GM12801 (cell line): ENCODE measurements at regions not wholly inside any gene's neighbourhood (a gene's known extent, or its start where the extent isn't known, plus 50 kb on each side); places are given as distances from the start of the nearest gene placed in this dataset.

Source experiments
- TF ChIP-seq, protein P1 (sequence below): IDR thresholded peaks from one replicate; pipeline ENCODE4 v1.5.1; 2011; ENCODE audit warnings: control low read depth; ENCODE audit not compliant: insufficient read length; ENCODE audit errors: extremely low read depth

DNA sequence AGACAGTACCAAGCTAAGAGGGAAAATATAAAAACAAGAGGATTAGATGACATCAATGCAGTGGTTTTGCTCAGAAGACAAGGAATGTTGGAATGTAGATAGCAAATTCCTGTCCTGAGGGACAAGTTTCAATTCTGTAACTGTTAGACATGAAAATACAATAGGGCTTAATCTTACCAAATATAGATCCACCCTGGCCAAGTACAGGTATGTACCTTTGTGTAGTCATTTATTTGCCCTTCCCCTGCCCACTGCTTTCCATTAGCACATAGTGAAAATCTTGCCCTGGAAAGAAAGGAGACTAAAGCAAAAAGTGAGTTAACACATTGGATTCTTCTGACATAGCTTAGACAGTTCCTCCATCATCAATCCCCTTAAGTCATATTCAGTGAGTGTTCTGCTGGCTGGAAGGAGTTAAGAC lies 389.0 kb upstream of the THBS1 start:
- TF ChIP-seq, protein P1, sequence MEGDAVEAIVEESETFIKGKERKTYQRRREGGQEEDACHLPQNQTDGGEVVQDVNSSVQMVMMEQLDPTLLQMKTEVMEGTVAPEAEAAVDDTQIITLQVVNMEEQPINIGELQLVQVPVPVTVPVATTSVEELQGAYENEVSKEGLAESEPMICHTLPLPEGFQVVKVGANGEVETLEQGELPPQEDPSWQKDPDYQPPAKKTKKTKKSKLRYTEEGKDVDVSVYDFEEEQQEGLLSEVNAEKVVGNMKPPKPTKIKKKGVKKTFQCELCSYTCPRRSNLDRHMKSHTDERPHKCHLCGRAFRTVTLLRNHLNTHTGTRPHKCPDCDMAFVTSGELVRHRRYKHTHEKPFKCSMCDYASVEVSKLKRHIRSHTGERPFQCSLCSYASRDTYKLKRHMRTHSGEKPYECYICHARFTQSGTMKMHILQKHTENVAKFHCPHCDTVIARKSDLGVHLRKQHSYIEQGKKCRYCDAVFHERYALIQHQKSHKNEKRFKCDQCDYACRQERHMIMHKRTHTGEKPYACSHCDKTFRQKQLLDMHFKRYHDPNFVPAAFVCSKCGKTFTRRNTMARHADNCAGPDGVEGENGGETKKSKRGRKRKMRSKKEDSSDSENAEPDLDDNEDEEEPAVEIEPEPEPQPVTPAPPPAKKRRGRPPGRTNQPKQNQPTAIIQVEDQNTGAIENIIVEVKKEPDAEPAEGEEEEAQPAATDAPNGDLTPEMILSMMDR = no peak

DNA sequence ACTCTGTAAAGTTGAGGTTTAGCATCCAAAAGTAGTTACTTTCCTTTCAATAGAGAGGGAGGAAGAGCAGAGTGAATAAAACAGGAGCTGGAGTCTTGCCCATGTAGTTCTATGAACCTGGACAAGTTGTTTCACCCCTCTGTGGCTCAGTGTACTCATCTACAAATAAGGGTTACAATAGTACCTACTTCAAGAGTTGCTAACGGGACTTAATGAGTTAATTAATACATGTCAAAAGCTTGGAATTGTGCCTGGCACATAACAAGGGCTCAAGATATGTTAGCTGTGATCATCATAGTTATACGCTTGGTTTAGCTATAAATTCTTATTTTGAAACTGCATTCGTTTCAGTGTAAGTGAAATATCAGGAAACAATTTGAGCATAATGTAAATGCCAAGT lies 388.5 kb upstream of the THBS1 start:
- TF ChIP-seq, protein P1 = no peak

DNA sequence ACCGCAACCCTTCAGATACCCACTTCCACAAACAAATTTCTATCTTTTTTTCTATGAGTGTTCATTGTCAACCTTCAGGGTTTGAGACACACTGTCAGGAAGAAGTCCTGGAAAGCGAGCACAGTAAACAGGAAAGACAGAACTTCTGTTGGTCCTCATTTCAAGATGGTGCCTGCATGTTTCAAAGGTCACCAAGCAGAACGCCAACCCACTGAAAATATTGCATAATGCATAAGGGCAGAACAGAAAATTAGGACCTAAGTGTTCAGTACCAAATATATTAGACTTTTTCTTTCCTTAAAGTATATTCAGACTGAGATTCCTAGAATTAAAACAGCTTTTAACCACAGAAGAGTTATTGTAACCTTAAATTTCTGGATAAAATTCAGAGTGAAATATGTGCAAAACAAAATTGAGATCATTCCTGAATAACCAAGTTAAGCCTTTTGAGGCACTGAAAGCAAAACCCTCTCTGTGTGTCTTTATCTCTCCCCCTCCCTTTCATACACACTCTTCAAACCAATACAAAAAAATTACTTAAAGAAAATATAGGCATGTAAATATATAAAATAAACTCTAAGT lies 387.8 kb upstream of the THBS1 start:
- TF ChIP-seq, protein P1 = no peak

DNA sequence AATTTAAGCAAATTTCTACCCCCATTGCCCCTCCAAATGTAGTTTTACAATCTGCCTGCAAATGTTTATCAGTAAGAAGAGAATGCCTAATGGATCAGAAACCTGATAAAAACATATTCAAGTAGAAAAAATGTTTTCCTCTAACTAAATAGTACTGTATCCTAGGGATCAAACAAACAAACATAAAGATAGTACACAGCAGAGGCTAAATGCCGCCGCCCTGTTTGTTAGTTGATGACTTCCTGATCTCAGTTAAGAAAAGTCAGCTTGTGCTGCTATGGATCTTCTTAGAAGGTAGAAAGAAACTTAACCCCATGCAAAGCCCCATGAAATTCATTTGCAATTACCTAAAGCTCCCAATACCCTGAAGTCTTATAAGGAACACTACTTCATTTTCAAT lies 387.3 kb upstream of the THBS1 start:
- TF ChIP-seq, protein P1 = no peak

DNA sequence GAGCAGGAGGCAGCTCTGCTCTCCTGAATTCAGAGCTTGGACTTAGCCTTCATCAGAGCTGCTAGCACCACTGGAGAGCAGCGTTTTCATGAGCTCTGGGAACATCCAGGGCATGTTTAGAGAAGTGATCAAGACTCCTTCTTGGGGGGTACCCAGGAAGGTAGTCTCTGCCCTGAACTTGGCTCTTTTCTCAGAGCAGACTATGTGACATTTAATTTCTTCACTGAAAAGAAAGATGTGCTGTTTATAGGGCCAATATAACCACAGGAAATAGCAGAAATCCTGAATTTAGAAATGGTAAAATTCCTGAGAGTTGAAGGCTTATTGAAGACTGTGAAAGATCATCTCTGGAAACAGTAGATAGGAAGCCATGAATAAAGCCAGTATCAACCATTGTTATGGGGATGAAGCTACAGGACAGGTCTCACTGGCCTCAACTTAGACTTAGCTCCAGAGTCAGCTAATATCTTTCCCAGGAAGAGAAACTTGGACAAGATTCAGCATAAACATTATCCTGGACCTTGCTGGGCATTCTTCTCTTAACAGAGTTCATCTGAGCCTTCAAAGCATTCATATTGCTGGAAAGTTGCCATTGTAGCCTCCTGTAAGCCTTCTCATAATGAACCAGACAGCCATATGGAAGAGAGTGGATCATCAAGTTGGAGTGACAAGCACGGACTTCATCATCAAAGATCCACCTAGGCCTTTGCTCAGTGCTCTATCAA lies 386.6 kb upstream of the THBS1 start:
- TF ChIP-seq, protein P1 = no peak

DNA sequence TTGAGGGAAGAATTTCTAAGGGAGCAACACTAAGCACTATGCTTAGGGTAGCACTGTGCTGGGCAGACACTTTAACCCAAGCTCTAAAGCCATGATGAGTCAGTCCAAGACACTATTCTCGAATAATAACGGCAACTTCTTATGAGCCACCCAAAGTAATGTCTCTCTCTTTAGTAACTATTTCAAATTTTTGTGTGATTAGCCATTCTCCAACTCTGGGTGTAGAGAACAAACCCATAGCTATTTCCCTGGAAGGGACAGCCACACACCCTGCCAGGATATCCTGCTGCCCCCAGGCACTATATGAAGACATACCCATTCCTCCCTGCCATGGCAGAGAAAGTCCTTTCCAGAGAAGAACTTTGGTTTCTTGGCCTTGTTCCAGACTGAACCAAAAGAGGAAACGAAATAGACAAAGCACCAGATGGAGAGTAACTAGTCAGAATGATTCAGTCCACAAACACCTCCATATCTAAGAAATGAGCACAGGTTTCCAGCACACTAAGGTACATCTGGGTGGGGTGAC lies 384.9 kb upstream of the THBS1 start:
- TF ChIP-seq, protein P1 = no peak

DNA sequence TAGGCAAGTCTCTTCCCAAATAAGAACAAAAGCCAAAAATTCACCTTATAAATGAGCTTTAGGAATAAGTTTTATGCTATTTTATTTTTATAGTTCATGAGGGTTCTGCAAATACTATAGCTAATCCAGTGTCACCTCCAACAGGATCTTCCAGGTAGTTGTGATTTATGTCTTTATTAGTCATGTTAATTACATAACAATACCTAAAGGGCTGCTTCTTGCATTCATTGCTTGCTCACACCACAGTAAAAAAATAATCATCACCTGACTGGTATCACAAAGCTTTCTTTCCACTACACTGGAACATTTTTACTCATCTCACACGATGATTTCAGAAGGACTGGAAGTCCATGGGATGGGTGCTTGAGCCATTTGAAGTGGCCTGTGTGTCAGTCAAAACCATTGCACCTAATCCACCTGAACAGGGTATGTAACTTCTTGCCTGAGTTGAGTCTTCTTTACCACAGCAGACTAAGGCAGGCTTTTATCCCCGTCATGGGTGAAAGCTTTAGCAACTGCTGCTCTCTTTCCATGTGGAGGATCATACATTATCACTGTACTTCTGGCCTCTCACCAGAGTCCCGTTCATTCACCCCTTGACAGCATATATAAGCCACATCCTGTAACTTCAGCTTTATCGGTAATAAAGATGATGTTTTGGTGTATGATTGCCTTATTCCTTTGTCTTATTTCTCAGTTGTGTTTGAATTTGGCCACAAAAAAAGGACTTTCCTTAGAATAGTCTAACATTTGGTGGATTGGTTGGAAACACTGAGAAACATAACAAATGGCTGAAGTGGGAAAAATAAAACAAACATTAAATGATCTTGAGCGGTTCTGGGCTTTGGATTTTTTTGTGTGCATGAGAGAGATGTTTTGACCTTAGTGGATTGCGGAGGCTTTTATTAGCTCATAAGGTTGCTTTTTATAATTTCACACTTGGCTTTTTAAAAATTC lies 382.6 kb upstream of the THBS1 start:
- TF ChIP-seq, protein P1 = no peak
